GM12878 (cell line): ENCODE measurements at regions not wholly inside any gene's neighbourhood (a gene's known extent, or its start where the extent isn't known, plus 50 kb on each side); places are given as distances from the start of the nearest gene placed in this dataset.

Experiments
- ATAC-seq: fragments of 200-7000 bp; cut with Tn5 transposase; 3 replicates; pipeline ENCODE4 v1.9.1; 2020; ENCODE audit warnings: mild to moderate bottlenecking, moderate library complexity
- BruUV-seq: library from RNA; stranded (reverse); fragments of 400-500 nt; replicated peaks from 2 replicates; lab custom pipeline; 2021; lab: Mats Ljungman, UMichigan
- CTCF ChIA-PET: fragments of 300-600 bp; sonication (Branson Sonifier 250); formaldehyde crosslinking; extraction: SDS; loops from one replicate; lab custom pipeline; 2021; ENCODE audit warnings: inconsistent platforms; lab: Yijun Ruan, JAX
- POLR2A ChIA-PET: fragments of 350-600 bp; formaldehyde crosslinking; extraction: SDS; loops from one replicate; lab custom pipeline; 2021; ENCODE audit warnings: inconsistent platforms; lab: Charles Lee
- RAD21 ChIA-PET: fragments of 300-600 bp; sonication (Branson Sonifier 250); formaldehyde crosslinking; loops from one replicate; lab custom pipeline; 2023; ENCODE audit warnings: antibody characterized with exemption; ENCODE audit not compliant: unreplicated experiment; lab: Charles Lee
- SMC1A ChIA-PET: fragments of 300-600 bp; sonication (Branson Sonifier 250); formaldehyde crosslinking; loops from one replicate; lab custom pipeline; 2023; ENCODE audit not compliant: unreplicated experiment, uncharacterized antibody; lab: Charles Lee
- DNase-seq: peaks from one replicate; pipeline ENCODE4 v3.0.0-alpha.2; 2011; ENCODE audit warnings: low read depth, low spot score
- FAIRE-seq: peaks from 3 replicates; lab custom pipeline; 2011; peaks lifted over from hg19 to GRCh38; lab: Jason Lieb, UNC
- H2AFZ ChIP-seq: 2 replicates; pipeline ENCODE4 v1.6.0; 2011; ENCODE audit warnings: low read depth, low read length, control low read depth; ENCODE audit not compliant: control insufficient read depth
- H3K27ac ChIP-seq: 2 replicates; pipeline ENCODE4 v1.5.1; 2011; ENCODE audit warnings: control low read depth; ENCODE audit not compliant: control insufficient read depth, insufficient read depth
- H3K27me3 ChIP-seq, 2 experiments: replicated peaks in 1 of 2; 2 replicates each; pipeline versions ENCODE4 v1.6.0 to v1.6.1; 2011; ENCODE audit warnings: low read length in 1 of 2; ENCODE audit not compliant: control insufficient read depth in 2 of 2, insufficient read depth in 2 of 2
- H3K36me3 ChIP-seq, 2 experiments: 2 replicates each; pipeline ENCODE4 v1.5.1; 2011; ENCODE audit warnings: low read length in 1 of 2; ENCODE audit not compliant: control insufficient read depth in 2 of 2, insufficient read depth in 2 of 2
- H3K4me1 ChIP-seq: 2 replicates; pipeline ENCODE4 v1.6.1; 2011; ENCODE audit warnings: mild to moderate bottlenecking, low read length, moderate library complexity, mixed read lengths; ENCODE audit not compliant: control insufficient read depth, insufficient read depth
- H3K4me2 ChIP-seq: 2 replicates; pipeline ENCODE4 v1.6.0; 2011; ENCODE audit warnings: control low read depth; ENCODE audit not compliant: control insufficient read depth, insufficient read depth
- H3K4me3 ChIP-seq: fragments of 200-600 bp; sonication (generic); 2 replicates; pipeline ENCODE4 v1.5.1; 2016
- H3K79me2 ChIP-seq: 2 replicates; pipeline ENCODE4 v1.6.0; 2011; ENCODE audit warnings: low read length; ENCODE audit not compliant: control insufficient read depth, insufficient read depth
- H3K9ac ChIP-seq: 2 replicates; pipeline ENCODE4 v1.8.0; 2011; ENCODE audit warnings: low read length, control low read depth, mixed read lengths; ENCODE audit not compliant: control insufficient read depth, insufficient read depth
- H3K9me3 ChIP-seq: replicated peaks from 3 replicates; pipeline ENCODE4 v1.5.1; 2011; ENCODE audit warnings: mild to moderate bottlenecking, low read length; ENCODE audit not compliant: control insufficient read depth, insufficient read depth
- H4K20me1 ChIP-seq: 2 replicates; pipeline ENCODE4 v1.6.0; 2011; ENCODE audit not compliant: control insufficient read depth, insufficient read depth
- BCL11A ChIP-seq: IDR thresholded peaks from 2 replicates; pipeline ENCODE4 v1.6.1; 2011; ENCODE audit warnings: low read depth, low read length
- BHLHE40 ChIP-seq, 2 experiments: fragments of 450-650 bp in 1 of 2; IDR thresholded peaks; 2 replicates each; pipeline ENCODE4 v1.6.1; 2011 to 2017; ENCODE audit warnings: low read depth in 2 of 2, borderline replicate concordance in 1 of 2, improper control_type of control experiment in 1 of 2, low read length in 1 of 2, mild to moderate bottlenecking in 1 of 2
- CHD4 ChIP-seq: fragments of 200-600 bp; sonication (generic); IDR thresholded peaks from 2 replicates; pipeline ENCODE4 v1.6.1; 2016; ENCODE audit warnings: mild to moderate bottlenecking
- ETV6 ChIP-seq, 2 experiments: fragments of 450-650 bp in 1 of 2; IDR thresholded peaks in 1 of 2; conservative IDR thresholded peaks in 1 of 2; 2 replicates each; pipeline ENCODE4 v1.6.1; 2014; ENCODE audit warnings: antibody characterized with exemption in 1 of 2, borderline replicate concordance in 1 of 2, low read depth in 1 of 2, mild to moderate bottlenecking in 1 of 2, moderate library complexity in 1 of 2
- FOXK2 ChIP-seq: fragments of 450-650 bp; IDR thresholded peaks from 2 replicates; pipeline ENCODE4 v1.6.1; 2017; ENCODE audit warnings: mild to moderate bottlenecking, moderate library complexity
- GABPA ChIP-seq: IDR thresholded peaks from 2 replicates; pipeline ENCODE4 v1.6.1; 2014; ENCODE audit warnings: antibody characterized with exemption, low read depth, mild to moderate bottlenecking, inconsistent platforms
- GATAD2B ChIP-seq: fragments of 450-650 bp; conservative IDR thresholded peaks from 2 replicates; pipeline ENCODE4 v1.6.1; 2017; ENCODE audit warnings: low read depth, mild to moderate bottlenecking, moderate library complexity
- KLF5 ChIP-seq: fragments of 450-650 bp; IDR thresholded peaks from 2 replicates; pipeline ENCODE4 v1.6.1; 2014; ENCODE audit warnings: mild to moderate bottlenecking; ENCODE audit not compliant: partially characterized antibody
- NR2C1 ChIP-seq: fragments of 450-650 bp; IDR thresholded peaks from 2 replicates; pipeline ENCODE4 v1.6.1; 2017; ENCODE audit warnings: antibody characterized with exemption, mild to moderate bottlenecking, moderate library complexity
- NR2F1 ChIP-seq: fragments of 450-650 bp; conservative IDR thresholded peaks from 2 replicates; pipeline ENCODE4 v1.6.1; 2017; ENCODE audit warnings: mild to moderate bottlenecking
- SREBF1 ChIP-seq: IDR thresholded peaks from 2 replicates; pipeline ENCODE4 v1.6.1; 2012; ENCODE audit warnings: mild to moderate bottlenecking, low read length
- SREBF2 ChIP-seq: IDR thresholded peaks from 2 replicates; pipeline ENCODE4 v1.6.1; 2012; ENCODE audit warnings: mild to moderate bottlenecking, low read length
- STAT1 ChIP-seq: fragments of 450-650 bp; conservative IDR thresholded peaks from 2 replicates; pipeline ENCODE4 v1.6.1; 2014; ENCODE audit warnings: antibody characterized with exemption, mild to moderate bottlenecking
- STAT3 ChIP-seq: IDR thresholded peaks from 2 replicates; pipeline ENCODE4 v1.6.1; 2011; ENCODE audit warnings: low read depth, low read length, improper control_type of control experiment
- TCF7 ChIP-seq: IDR thresholded peaks from 2 replicates; pipeline ENCODE4 v1.6.1; 2014; ENCODE audit warnings: antibody characterized with exemption, borderline replicate concordance
- WGBS: methylation state at CpG from one replicate; pipeline ENCODE4 v1.1.6; 2016; ENCODE audit warnings: low lambda C conversion rate; ENCODE audit not compliant: insufficient replicate concordance, insufficient coverage; ENCODE audit errors: missing lambda C conversion rate; 5-methylcytosine and 5-hydroxymethylcytosine counted together
- in situ Hi-C: fragments of 300-500 bp; cut with MboI; formaldehyde crosslinking; loops from 9 replicates; pipeline ENCODE4 v1.14.3; 2018; ENCODE audit warnings: mixed read lengths
- intact Hi-C: fragments of 100-400 bp; cut with micrococcal nuclease; formaldehyde crosslinking; loops from one replicate; pipeline ENCODE4 v1.14.2; 2022; ENCODE audit not compliant: unreplicated experiment
- TF ChIP-seq, protein P1 (sequence below): IDR thresholded peaks from 2 replicates; pipeline ENCODE4 v1.6.1; 2012; ENCODE audit warnings: low read depth, low read length, improper control_type of control experiment

DNA sequence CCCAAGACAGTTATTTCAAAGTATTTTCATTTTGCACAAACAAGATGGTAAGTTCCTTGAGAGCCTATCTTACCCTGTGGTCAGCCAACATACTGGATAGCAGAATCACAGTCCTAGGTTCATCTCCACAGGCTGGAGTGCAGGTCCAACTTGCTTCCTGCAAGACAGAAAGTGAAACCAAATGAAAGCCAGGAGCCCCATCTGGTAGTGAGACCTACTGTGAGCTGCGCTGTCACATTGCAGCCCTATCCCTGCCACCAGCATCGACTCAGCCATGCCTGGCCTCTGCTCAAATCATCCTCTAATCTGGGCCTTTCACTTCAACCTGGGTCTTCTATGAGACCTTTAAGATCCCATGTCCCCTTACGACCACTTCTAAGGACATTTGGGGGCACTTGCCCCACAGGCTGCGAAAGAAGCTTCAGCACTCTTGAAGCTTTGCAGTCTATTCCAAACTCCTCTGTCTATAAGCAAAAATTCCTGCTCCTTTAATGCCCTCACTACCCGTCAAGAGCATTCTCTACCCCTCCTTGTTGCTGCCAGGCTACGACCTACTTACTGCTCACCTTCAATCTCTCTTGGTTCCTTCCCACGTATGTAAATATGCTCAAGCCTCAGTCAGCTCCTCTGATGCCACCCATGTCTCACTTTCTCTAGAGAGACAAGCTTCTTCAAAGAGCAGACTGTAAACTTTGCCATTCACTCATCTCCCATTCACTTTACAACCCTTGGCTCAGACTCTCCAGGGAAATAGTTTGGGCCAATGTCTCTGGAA lies 55.9 kb upstream of the TSPAN11 start:
- H3K9me3 ChIP-seq: no peaks in the 10 kb centered on the region
- no peak overlapping the region for H3K4me2 ChIP-seq
- no TSS peak for BruUV-seq
- ATAC-seq: no peak
- no peak for DNase-seq
- ChIA-PET SMC1A (no interaction called here), POLR2A (no interaction called here), CTCF (no interaction called here), RAD21 (no interaction called here)
- intact Hi-C loops (no loop called here), in situ Hi-C loops (no loop called here)
- no peak overlapping the region for H3K27ac ChIP-seq
- H3K9ac ChIP-seq: no peak overlapping the region
- H3K27me3 ChIP-seq: no peaks in the 10 kb centered on the region; a peak in 1 of 4 replicates
- no peaks in the 10 kb centered on the region for H4K20me1 ChIP-seq
- WGBS: 37% methylated on average over 7 of the region's 7 CpGs
- FAIRE-seq: no peak
- no peak overlapping the region for H2AFZ ChIP-seq
- no peak overlapping the region for H3K4me3 ChIP-seq
- no peaks in the 10 kb centered on the region for H3K4me1 ChIP-seq
- no peaks in the 10 kb centered on the region for H3K36me3 ChIP-seq
- H3K79me2 ChIP-seq: no peaks in the 10 kb centered on the region
- TF ChIP-seq, protein P1, sequence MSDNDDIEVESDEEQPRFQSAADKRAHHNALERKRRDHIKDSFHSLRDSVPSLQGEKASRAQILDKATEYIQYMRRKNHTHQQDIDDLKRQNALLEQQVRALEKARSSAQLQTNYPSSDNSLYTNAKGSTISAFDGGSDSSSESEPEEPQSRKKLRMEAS: no peak
- TF ChIP-seq NR2F1 (no peak), FOXK2 (no peak), CHD4 (no peak), KLF5 (no peak), SREBF1 (no peak), GATAD2B (no peak), TCF7 (no peak), STAT1 (no peak), STAT3 (no peak), BCL11A (no peak), NR2C1 (no peak), ETV6 (conservative IDR thresholded peaks at IDR 0.05 in 1 of 2, IDR thresholded peaks at IDR 0.05 in 1 of 2; ENCODE audit: borderline replicate concordance in 1 of 2, low read depth in 1 of 2) (no peak), SREBF2 (no peak), BHLHE40 (IDR thresholded peaks at IDR 0.05; ENCODE audit: borderline replicate concordance in 1 of 2, low read depth in 2 of 2, low read length in 1 of 2) (no peak), GABPA (no peak)
